WI38 (cell line): ENCODE measurements at regions not wholly inside any gene's neighbourhood (a gene's known extent, or its start where the extent isn't known, plus 50 kb on each side); places are given as distances from the start of the nearest gene placed in this dataset.

ENCODE experiments used
- H3K4me3 ChIP-seq: 2 replicates; pipeline ENCODE4 v1.5.1; 2011; ENCODE audit warnings: low read depth, mild to moderate bottlenecking, control low read depth, low read length
- TF ChIP-seq, protein P1 (sequence below): IDR thresholded peaks from 2 replicates; pipeline ENCODE4 v1.5.1; 2012; ENCODE audit warnings: low read depth, mild to moderate bottlenecking, control low read depth, low read length

DNA sequence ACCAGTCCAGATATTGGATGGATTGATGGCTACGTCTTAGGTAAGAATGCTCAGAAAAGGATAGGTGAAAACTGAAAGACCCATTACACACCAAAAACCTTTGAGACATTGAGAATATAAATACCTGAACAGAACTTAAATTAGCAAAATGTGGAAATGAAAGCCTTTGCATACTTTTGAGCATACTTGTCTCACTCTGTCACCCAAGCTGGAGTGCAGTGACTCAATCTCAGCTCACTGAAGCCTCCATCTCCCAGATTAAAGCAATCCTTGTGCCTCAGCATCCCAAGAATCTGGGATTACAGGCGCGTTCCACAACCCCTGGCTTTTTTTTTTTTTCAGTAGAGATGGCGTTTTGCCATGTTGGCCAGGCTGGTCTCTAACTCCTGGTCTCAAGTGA lies 695.3 kb downstream of the DACH1 start:
- TF ChIP-seq, protein P1, sequence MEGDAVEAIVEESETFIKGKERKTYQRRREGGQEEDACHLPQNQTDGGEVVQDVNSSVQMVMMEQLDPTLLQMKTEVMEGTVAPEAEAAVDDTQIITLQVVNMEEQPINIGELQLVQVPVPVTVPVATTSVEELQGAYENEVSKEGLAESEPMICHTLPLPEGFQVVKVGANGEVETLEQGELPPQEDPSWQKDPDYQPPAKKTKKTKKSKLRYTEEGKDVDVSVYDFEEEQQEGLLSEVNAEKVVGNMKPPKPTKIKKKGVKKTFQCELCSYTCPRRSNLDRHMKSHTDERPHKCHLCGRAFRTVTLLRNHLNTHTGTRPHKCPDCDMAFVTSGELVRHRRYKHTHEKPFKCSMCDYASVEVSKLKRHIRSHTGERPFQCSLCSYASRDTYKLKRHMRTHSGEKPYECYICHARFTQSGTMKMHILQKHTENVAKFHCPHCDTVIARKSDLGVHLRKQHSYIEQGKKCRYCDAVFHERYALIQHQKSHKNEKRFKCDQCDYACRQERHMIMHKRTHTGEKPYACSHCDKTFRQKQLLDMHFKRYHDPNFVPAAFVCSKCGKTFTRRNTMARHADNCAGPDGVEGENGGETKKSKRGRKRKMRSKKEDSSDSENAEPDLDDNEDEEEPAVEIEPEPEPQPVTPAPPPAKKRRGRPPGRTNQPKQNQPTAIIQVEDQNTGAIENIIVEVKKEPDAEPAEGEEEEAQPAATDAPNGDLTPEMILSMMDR: no peak

DNA sequence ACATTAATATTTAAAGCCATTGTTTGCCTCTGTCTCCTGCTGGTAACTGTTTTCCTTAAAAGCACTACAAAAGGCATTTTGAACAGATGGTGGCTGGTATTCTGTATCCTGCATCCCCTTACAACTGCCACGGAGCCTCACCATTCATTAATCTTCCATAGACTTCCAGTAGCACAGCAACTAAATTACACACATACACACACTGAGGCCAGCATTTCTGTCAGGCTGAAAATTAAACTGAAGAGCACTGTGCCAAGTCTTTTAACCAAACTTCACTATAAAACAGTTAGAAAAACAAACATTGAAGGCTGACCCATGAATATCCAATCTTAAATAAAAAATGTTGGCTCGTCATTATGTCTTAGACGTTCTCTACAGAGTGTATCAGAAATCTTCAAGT lies 697.8 kb downstream of the DACH1 start:
- TF ChIP-seq, protein P1: no peak
- no peak overlapping the region for H3K4me3 ChIP-seq

More for the DNA sequence above, 695.3 kb downstream of the DACH1 start:
- H3K4me3 ChIP-seq: no peak overlapping the region

DNA sequence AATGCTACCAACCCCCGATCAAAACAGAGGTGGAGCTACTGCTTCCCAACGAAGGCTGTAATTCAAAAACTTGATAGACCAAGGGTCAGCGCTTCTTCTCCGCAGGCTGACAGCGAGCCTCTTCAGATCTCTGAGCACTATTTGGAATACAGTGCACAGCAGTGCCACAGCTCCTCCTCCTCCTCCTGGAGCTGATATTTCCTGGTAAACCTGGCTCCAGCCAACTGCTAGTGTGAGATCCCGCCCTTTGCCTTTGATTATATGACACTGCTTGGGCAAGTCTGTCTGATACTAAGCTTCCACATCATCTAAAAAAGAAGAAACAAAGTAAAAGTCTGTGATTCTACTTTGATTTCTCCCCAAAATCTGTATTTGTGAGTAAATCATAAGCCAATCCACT lies 710.5 kb downstream of the DACH1 start:
- TF ChIP-seq, protein P1: no peak
- H3K4me3 ChIP-seq: no peak overlapping the region

DNA sequence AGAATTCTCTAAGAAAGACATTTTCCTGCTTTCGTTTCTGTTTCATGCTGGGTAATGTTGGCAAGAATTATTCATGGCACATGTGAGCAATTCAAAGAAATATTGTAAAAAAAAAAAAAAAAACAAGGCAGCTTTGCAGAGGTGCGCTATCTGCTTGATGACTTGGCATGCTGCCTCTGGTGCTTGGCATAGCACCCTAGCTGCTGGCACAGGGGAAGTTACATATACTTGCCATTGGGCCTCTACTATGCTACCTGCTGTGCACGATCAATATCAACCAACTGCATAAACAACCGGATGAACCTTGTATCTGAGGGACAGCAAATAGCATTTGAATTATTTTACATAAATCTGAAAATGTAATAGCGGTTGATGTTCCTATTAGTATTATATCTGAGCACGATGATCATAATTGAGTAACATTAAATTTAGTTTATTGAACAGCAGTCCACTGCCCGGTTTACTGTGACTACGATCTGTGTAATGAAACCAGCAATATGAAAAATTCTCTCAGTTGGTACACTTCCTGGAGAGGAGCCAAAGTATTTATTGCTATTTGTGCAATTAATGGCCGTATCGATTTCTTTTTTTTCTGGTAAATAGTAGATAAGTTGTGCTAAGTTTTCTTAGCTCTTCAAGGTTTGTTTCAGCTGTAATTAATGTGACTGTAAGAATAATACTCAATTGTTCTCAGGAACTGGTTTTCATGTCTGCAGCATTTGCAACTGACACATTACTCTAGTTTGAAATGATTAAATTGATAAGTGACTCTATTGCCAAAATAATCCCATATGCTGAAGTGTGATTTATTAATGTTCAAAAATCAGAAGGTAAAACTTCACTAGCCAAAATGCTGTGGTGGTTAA lies 717.3 kb downstream of the DACH1 start:
- no peak overlapping the region for H3K4me3 ChIP-seq
- TF ChIP-seq, protein P1: no peak

DNA sequence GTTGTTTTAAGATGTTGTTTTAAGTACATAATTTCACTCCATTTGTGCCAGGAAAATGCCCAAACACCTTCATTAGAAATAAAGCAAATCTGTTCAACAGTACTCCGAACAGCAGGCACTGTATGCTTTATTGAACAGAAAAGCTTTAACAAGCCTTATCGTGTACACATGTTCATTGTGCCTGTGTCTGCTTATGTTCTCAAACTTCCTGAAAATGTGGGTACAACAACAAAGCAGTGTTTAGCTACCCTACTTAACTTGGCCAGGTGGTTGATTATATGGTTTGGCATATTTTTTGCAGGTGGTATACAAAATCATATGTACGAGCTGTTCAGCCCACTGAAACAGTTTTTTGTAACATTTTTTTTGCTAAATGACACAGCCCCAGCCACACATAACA lies 718.0 kb downstream of the DACH1 start:
- no peak overlapping the region for H3K4me3 ChIP-seq
- TF ChIP-seq, protein P1: no peak

DNA sequence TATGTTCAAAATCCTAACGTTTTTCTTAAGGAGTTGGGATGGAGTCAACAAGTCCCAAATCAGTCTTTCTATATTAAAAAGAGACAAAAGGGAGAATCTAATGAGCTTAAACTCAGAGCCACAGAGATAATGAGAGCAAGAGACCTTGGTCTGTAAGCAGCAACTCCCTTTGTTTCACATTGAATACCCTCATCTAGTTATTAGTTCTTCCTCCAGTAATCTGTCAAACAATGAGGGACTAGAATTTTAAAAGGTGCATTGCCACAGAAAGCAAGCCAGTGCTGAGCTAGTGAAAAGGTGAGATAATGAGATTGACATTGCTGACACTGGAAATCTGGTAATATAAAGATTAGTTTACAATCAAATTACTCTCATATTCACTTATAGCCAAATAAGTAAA lies 718.6 kb downstream of the DACH1 start:
- no peak overlapping the region for H3K4me3 ChIP-seq
- TF ChIP-seq, protein P1: no peak

DNA sequence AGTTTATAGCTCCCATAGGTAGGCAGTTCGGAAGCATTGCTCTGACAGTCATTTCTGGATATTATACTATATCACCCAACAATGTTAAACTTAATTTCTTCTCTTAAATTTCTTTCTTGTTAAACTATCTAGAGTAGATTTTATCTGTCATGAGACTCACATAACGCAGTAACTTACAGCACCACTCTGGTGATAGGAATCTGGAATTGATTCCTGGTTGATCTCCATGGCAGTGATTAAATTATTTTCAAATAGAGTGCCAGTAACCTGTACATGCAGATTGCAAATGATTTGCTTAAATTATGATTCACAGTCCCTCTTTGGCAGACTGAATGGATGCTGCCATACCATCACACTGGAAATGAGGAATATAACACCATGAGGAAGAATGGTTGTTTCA lies 722.1 kb downstream of the DACH1 start:
- TF ChIP-seq, protein P1: no peak
- no peak overlapping the region for H3K4me3 ChIP-seq
